GM13977 (cell line): ENCODE measurements at regions not wholly inside any gene's neighbourhood (a gene's known extent, or its start where the extent isn't known, plus 50 kb on each side); places are given as distances from the start of the nearest gene placed in this dataset.
"Not testable (repeated sequence)": the region's sequence is repeated elsewhere in the genome, so short reads cannot be mapped to it uniquely, and the experiment has no call there.

ENCODE experiments used
- DNase-seq: peaks from one replicate; pipeline ENCODE4 v3.0.0; 2012; ENCODE audit warnings: low spot score
- in situ Hi-C: fragments of 300-500 bp; cut with MboI; formaldehyde crosslinking; loops from one replicate; pipeline ENCODE4 v1.12.0; 2022; ENCODE audit warnings: low sequenced_read_pairs, low pct_unique_long_range_greater_than_20kb, mixed read lengths, inconsistent platforms; ENCODE audit not compliant: unreplicated experiment
- TF ChIP-seq, protein P1 (sequence below): IDR thresholded peaks from 2 replicates; pipeline ENCODE4 v1.5.1; 2012; ENCODE audit warnings: mild to moderate bottlenecking, control low read depth; ENCODE audit not compliant: insufficient read depth; ENCODE audit errors: extremely low read depth, missing control alignments

DNA sequence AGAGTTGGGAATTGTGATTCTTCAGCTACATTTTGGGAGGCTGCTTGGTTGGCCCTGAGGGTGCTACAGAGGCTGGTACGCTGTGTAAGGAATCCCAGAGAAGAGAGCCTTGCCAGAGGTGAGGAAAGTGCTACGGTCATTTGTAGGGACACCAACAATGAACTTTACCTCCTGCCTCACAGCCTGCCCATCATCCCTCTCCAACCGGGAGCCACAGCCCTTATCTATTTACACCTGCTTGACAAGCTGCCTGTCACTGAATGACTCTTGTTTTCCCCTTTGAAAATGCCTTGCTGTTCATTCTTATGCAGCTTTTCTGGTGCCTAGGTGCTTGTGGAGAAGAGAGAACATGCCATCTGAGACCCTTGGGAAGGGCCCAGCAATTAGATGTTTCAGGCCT lies 110.8 kb downstream of the PCSK1 start:
- no peak for DNase-seq
- TF ChIP-seq, protein P1, sequence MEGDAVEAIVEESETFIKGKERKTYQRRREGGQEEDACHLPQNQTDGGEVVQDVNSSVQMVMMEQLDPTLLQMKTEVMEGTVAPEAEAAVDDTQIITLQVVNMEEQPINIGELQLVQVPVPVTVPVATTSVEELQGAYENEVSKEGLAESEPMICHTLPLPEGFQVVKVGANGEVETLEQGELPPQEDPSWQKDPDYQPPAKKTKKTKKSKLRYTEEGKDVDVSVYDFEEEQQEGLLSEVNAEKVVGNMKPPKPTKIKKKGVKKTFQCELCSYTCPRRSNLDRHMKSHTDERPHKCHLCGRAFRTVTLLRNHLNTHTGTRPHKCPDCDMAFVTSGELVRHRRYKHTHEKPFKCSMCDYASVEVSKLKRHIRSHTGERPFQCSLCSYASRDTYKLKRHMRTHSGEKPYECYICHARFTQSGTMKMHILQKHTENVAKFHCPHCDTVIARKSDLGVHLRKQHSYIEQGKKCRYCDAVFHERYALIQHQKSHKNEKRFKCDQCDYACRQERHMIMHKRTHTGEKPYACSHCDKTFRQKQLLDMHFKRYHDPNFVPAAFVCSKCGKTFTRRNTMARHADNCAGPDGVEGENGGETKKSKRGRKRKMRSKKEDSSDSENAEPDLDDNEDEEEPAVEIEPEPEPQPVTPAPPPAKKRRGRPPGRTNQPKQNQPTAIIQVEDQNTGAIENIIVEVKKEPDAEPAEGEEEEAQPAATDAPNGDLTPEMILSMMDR: no peak
- in situ Hi-C loops: no loop called here

DNA sequence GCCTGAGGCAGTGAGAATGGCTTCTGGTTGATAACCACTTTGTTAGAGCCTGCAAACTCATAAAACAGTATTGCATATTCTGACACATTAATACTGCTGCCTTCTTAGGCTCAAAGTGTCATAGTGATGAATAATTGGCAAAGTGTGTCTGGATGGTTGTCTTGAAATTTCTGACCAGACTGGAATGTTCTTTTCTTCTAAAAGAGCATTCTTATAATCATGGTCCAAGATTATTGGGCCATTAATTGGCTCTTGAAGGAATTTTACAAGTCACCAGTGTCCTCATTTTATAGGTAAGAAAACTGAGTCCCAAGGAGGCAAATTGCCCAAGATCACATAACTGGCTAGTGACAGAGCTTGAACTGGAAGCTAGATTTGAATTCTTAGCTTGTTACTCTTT lies 111.7 kb downstream of the PCSK1 start:
- in situ Hi-C loops: no loop called here
- DNase-seq: no peak

DNA sequence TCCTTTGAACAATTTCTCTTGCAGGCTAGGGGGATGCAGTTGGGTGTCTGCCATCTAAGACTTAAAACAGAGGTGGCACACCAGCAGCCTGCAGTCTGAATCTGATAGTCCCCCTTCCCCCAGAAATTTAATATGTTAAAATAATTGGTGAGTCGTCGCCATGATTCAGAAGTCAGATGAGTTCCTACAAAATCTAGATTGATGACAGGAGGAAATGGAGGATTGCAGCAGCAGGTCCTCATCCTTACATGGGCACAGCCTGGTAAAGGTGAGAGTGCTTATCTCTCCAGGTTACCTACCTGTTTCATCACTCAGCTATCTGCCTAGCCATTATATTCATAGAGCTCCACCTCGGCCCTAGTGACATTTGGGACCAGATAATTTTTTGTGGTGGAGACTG lies 112.3 kb downstream of the PCSK1 start:
- TF ChIP-seq, protein P1: no peak
- in situ Hi-C loops: no loop called here
- no peak for DNase-seq

More for the DNA sequence above, 111.7 kb downstream of the PCSK1 start:
- TF ChIP-seq, protein P1: no peak

DNA sequence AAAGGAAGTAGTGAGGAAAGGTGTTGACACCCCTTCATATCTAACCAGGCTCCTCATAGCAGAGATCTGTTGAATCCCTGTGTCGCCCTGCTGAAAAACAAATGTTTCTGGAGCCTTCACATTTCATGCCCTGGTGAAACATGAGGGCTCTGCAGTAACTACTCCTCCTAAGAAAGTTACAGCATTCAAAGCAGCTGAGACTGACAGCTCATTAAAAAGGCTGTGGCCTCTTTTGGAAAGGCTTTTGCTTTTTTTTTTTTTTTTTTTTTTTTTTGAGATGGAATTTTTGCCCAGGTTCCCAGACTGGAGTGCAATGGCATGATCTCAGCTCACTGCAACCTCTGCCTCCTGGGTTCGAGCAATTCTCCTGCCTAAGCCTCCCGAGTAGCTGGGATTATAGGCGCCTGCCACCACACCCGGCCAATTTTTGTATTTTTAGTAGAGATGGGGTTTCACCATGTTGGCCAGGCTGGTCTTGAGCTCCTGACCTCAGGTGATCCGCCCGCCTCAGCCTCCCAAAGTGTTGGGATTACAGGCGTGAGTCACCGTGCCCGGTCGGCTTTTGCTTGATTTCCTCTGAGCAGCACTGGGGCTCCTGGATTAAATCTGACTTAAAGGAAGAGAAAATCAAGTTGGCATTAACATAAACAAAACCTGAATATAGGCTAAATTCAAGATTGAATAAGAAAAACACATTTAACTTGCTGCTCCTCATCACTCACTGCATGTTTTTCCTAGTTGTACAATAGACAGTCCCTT lies 112.9 kb downstream of the PCSK1 start:
- DNase-seq, in situ Hi-C loops: not testable (repeated sequence)

DNA sequence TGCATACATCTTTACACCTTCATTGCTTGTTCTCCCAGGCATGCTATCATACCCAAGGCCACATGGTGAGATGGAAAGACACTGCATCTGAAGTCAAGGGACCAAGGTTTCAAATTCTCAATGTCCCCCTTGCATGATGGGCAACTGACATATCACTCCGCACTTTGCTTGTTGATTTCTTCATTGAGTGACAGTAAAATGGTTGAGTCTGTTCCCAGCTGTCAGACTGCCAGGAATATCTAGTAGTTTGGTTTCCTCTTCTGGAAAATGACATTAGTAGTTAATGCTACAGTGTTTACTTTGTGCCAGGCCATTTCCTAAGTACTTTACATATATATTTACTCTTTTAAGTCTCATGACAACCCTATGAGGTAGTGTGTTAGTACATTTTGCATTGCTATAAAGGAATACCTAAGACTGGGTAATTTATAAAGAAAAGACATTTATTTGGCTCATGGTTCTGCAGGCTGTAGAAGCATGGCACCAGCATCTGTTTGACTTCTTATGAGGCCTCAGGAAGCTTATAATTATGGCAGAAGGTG lies 114.4 kb downstream of the PCSK1 start:
- in situ Hi-C loops: no loop called here
- DNase-seq: no peak
- TF ChIP-seq, protein P1: no peak

DNA sequence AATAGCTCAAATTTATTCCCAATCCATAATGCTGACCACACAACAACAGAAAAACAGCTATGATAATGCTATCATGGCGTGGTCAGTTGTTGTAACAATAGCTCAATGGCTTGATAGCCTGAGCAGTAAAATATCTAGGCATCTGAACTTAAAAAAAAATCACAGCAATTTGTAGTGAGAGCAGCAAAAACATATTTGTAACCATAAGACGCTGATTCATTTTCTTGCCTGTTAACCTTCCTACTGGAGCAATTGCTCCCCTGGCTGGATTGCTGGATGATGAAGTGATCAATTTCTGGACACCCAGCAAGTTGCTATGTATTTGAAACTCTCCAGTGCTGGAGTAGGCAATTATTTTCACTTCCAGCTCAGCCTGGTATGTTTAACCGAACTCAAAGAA lies 115.1 kb downstream of the PCSK1 start:
- in situ Hi-C loops: no loop called here
- TF ChIP-seq, protein P1: no peak
- no peak for DNase-seq

DNA sequence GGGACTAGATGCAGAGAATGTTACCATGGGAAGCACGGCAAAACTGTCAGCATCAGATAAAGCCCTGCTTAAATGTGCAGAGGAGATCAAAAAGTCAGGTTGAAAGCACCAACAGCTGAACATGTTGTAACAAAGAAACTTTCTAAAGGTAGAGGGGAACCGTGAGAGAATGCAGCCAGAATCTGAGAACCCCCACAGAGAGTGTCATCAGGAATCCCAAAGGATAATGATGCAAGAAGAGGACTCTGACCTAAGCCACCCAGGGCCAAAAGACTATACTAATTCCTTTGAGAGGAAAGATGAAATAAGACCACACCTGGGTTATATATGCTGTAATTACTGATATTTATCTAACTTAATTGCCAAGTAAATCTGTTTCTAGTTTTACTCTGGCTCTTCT lies 116.6 kb downstream of the PCSK1 start:
- in situ Hi-C loops: no loop called here
- no peak for DNase-seq
- TF ChIP-seq, protein P1: no peak
